BJ (cell line): ENCODE measurements at regions not wholly inside any gene's neighbourhood (a gene's known extent, or its start where the extent isn't known, plus 50 kb on each side); places are given as distances from the start of the nearest gene placed in this dataset.

Experiments
- CTCF ChIA-PET: fragments of 350-600 bp; formaldehyde crosslinking; extraction: SDS; loops from one replicate; lab custom pipeline; 2021; ENCODE audit warnings: antibody characterized with exemption, inconsistent platforms; lab: Yijun Ruan, JAX
- POLR2A ChIA-PET: fragments of 300-600 bp; sonication (Branson Sonifier 250); formaldehyde crosslinking; extraction: SDS; loops from one replicate; lab custom pipeline; 2021; ENCODE audit warnings: antibody characterized with exemption; lab: Charles Lee
- DNase-seq: peaks from one replicate; pipeline ENCODE4 v3.0.0-alpha.2; 2011; ENCODE audit warnings: low read depth
- H3K27me3 ChIP-seq: 2 replicates; pipeline ENCODE4 v1.6.0; 2011; ENCODE audit warnings: low read length; ENCODE audit not compliant: control insufficient read depth, insufficient read depth
- H3K36me3 ChIP-seq: 2 replicates; pipeline ENCODE4 v1.5.1; 2011; ENCODE audit warnings: low read length; ENCODE audit not compliant: control insufficient read depth, insufficient read depth
- H3K4me3 ChIP-seq: 2 replicates; pipeline ENCODE4 v1.5.1; 2011; ENCODE audit warnings: low read depth, mild to moderate bottlenecking, control low read depth, low read length
- CTCF ChIP-seq: IDR thresholded peaks from 2 replicates; pipeline ENCODE4 v1.5.1; 2011; ENCODE audit warnings: low read depth, mild to moderate bottlenecking, control low read depth, inconsistent platforms, low read length, moderate library complexity; ENCODE audit not compliant: insufficient read depth

- ChIA-PET POLR2A (no interaction called here), CTCF (no interaction called here)
- TF ChIP-seq CTCF = no peak
- no peak for DNase-seq
- H3K36me3 ChIP-seq = no peaks in the 10 kb centered on the region
- no peak overlapping the region for H3K4me3 ChIP-seq
- H3K27me3 ChIP-seq = no peaks in the 10 kb centered on the region; the same call in 1 of the 2 replicates
Measured at GRCh38 chr10:10149899-10150298, 867.8 kb upstream of the CELF2 start.

- Histone ChIP-seq H3K27me3 (no peaks in the 10 kb centered on the region), H3K36me3 (no peaks in the 10 kb centered on the region), H3K4me3 (no peak overlapping the region)
- ChIA-PET CTCF (no interaction called here), POLR2A (no interaction called here)
- no peak for DNase-seq
- TF ChIP-seq CTCF = no peak
Measured at GRCh38 chr10:10156917-10157600, 860.6 kb upstream of the CELF2 start.

GRCh38 chr10:10160821-10161312 lies 856.8 kb upstream of the CELF2 start:
- DNase-seq = no peak
- TF ChIP-seq CTCF = no peak
- Histone ChIP-seq H3K36me3 (no peaks in the 10 kb centered on the region), H3K27me3 (no peaks in the 10 kb centered on the region), H3K4me3 (no peak overlapping the region)
- CTCF ChIA-PET = interaction anchor here (1.3 kb wide), 1 partner anchor 875 kb away, joined by 5 read pairs; no protein-coding TSS in a partner anchor
- POLR2A ChIA-PET = interaction anchor here (0.7 kb wide), 1 partner anchor 751 kb away, joined by 3 read pairs; no protein-coding TSS in a partner anchor

GRCh38 chr10:10164848-10165247 lies 852.8 kb upstream of the CELF2 start:
- H3K4me3 ChIP-seq = no peak overlapping the region
- ChIA-PET CTCF (no interaction called here), POLR2A (no interaction called here)

GRCh38 chr10:10165415-10165814 lies 852.3 kb upstream of the CELF2 start:
- TF ChIP-seq CTCF = no peak
- no peak for DNase-seq
- Histone ChIP-seq H3K4me3 (no peak overlapping the region), H3K36me3 (no peaks in the 10 kb centered on the region), H3K27me3 (no peaks in the 10 kb centered on the region)
- ChIA-PET POLR2A (no interaction called here), CTCF (no interaction called here)

More at GRCh38 chr10:10164848-10165247, 852.8 kb upstream of the CELF2 start:
- TF ChIP-seq CTCF = no peak
- DNase-seq = no peak
- Histone ChIP-seq H3K36me3 (no peaks in the 10 kb centered on the region), H3K27me3 (no peaks in the 10 kb centered on the region)
